SU-DHL-6 (cell line): ENCODE measurements at regions not wholly inside any gene's neighbourhood (a gene's known extent, or its start where the extent isn't known, plus 50 kb on each side); places are given as distances from the start of the nearest gene placed in this dataset.

Experiments
- EZH2phosphoT487 ChIP-seq: fragments of 200-600 bp; sonication (generic), shearing (Covaris generic); conservative IDR thresholded peaks from 2 replicates; pipeline ENCODE4 v1.6.1; 2018; ENCODE audit warnings: mild to moderate bottlenecking, antibody characterized with exemption, low read length, moderate library complexity, mixed read lengths
- TF ChIP-seq, protein P1 (sequence below): fragments of 200-600 bp; sonication (generic); IDR thresholded peaks from one replicate; pipeline ENCODE4 v1.5.1; 2017; ENCODE audit warnings: antibody characterized with exemption, mild to moderate bottlenecking, low read length, moderate library complexity; ENCODE audit not compliant: insufficient read depth, poor library complexity, severe bottlenecking

DNA sequence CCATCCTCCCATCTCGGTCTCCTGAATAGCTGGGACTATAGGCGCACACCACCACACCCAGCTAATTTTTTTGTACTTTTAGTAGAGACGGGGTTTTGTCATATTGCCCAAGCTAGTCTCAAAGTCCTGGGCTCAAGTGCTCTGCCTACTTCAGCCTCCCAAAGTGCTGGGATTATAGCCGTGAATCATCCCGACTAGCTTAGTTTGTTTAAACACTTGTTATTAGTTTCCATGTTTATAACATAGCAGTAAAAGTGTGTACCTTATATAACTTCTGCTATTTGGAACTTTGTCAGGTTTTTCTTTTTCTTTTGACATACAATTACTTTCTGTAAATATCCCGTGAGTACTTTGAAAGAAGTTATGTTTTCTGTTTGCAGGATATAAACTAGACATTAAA is 60.6 kb upstream of the C1orf21 start:
- TF ChIP-seq, protein P1, sequence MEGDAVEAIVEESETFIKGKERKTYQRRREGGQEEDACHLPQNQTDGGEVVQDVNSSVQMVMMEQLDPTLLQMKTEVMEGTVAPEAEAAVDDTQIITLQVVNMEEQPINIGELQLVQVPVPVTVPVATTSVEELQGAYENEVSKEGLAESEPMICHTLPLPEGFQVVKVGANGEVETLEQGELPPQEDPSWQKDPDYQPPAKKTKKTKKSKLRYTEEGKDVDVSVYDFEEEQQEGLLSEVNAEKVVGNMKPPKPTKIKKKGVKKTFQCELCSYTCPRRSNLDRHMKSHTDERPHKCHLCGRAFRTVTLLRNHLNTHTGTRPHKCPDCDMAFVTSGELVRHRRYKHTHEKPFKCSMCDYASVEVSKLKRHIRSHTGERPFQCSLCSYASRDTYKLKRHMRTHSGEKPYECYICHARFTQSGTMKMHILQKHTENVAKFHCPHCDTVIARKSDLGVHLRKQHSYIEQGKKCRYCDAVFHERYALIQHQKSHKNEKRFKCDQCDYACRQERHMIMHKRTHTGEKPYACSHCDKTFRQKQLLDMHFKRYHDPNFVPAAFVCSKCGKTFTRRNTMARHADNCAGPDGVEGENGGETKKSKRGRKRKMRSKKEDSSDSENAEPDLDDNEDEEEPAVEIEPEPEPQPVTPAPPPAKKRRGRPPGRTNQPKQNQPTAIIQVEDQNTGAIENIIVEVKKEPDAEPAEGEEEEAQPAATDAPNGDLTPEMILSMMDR, result no peak
- no peak for TF ChIP-seq EZH2phosphoT487
